ENCODE measurements at regions not wholly inside any gene's neighbourhood (a gene's known extent, or its start where the extent isn't known, plus 50 kb on each side); places are given as distances from the start of the nearest gene placed in this dataset.

DNA sequence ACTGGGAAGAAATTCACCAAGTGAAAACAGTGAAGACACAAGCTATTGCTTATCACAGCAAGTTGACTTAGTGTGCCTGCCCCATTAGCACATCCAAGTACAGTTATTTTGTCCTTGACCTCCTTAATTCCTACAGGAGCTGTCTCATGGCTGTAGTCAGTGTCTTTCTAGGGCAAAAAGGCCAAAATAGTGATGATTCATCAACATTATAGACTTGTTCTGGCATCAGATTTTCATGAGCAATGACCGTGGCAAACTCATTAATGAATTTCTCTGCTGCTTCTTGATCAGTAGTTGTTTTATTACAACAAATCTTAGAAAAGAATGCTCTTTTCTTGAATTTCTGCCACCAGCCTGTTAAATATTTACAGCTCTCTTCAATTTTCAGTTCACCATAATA lies 1169.3 kb upstream of the DDX18 start:
- Mint-ChIP-seq H3K27ac (ENCODE audit: low read depth, unreplicated experiment) (no peak overlapping the region), H3K4me1 (ENCODE audit: insufficient read depth, unreplicated experiment) (no peaks in the 10 kb centered on the region), H3K27me3 (ENCODE audit: insufficient read depth, unreplicated experiment) (no peaks in the 10 kb centered on the region), H3K4me3 (ENCODE audit: unreplicated experiment) (no peak overlapping the region), H3K36me3 (ENCODE audit: insufficient read depth, unreplicated experiment) (no peaks in the 10 kb centered on the region), H3K9me3 (ENCODE audit: unreplicated experiment) (no peaks in the 10 kb centered on the region)
- no peak for DNase-seq (ENCODE audit: unreplicated experiment)
- intact Hi-C loops (cut with micrococcal nuclease), result no loop called here
- no peak for TF ChIP-seq CTCF (IDR thresholded peaks at IDR 0.05; ENCODE audit: unreplicated experiment)
- CTCF ChIA-PET, result no interaction called here
- BruUV-seq (replicated peaks), result no TSS peak
- POLR2A ChIA-PET, result no interaction called here

DNA sequence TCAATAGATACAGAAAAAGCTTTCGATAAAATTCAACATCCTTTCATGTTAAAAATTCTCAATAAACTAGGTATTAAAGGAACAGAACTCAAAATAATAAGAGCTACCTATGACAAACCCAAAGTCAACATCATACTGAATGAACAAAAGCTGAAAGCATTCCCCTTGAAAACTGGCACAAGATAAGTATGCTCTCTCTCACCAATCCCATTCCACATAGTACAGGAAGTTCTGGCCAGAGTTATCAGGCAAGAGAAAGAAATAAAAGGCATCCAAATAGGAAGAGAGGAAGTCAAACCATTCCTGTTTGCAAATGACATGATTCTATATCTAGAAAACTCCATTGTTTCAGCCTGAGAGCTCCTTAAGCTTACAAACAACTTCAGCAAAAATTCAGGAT lies 1145.8 kb upstream of the DDX18 start:
- no peaks in the 10 kb centered on the region for H3K27me3 Mint-ChIP-seq (ENCODE audit: insufficient read depth, unreplicated experiment)
- peak overlapping the region; percentile 31 for H3K27ac Mint-ChIP-seq (ENCODE audit: low read depth, unreplicated experiment)
- intact Hi-C loops (cut with micrococcal nuclease), result no loop called here
- no peaks in the 10 kb centered on the region for H3K9me3 Mint-ChIP-seq (ENCODE audit: unreplicated experiment)
- POLR2A ChIA-PET, result interaction anchor here (0.6 kb wide), 1 partner anchor 29 kb away, joined by 3 read pairs; no protein-coding TSS in a partner anchor
- H3K4me3 Mint-ChIP-seq (ENCODE audit: unreplicated experiment), result no peak overlapping the region
- CTCF ChIA-PET, result no interaction called here
- no peaks in the 10 kb centered on the region for H3K36me3 Mint-ChIP-seq (ENCODE audit: insufficient read depth, unreplicated experiment)
- no peak for TF ChIP-seq CTCF (IDR thresholded peaks at IDR 0.05; ENCODE audit: unreplicated experiment)
- DNase-seq (ENCODE audit: unreplicated experiment), result no peak
- no TSS peak for BruUV-seq (replicated peaks)
- peaks cover 6% of the 10 kb centered on the region for H3K4me1 Mint-ChIP-seq (ENCODE audit: insufficient read depth, unreplicated experiment)

GRCh38 chr2:116669782-116670181 lies 1144.7 kb upstream of the DDX18 start:
- intact Hi-C loops (cut with micrococcal nuclease), result no loop called here
- no peaks in the 10 kb centered on the region for H3K27me3 Mint-ChIP-seq (ENCODE audit: insufficient read depth, unreplicated experiment)
- CTCF ChIA-PET, result interaction anchor here (0.9 kb wide), 1 partner anchor 27 kb away, joined by 4 read pairs; no protein-coding TSS in a partner anchor

DNA sequence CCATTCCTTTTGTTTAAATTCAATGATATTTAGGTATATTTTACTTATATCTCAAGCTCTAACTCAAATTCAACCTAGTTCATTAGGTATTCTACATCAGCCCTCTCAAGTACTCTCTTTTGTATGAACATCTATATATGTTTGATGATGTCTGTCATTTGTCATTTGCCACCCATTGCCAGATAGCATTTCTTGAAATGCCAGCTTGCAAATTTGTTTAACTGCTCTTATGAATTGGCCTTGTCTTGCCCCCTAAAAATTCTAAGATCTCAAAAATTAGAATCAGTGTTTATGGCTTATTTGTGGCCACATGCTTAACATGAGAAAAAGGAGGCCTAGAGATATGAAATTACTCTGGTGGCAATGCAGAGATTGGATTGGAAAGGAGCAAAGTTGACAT lies 1140.3 kb upstream of the DDX18 start:
- intact Hi-C loops (cut with micrococcal nuclease), result no loop called here
- Mint-ChIP-seq H3K27ac (ENCODE audit: low read depth, unreplicated experiment) (no peak overlapping the region), H3K27me3 (ENCODE audit: insufficient read depth, unreplicated experiment) (no peaks in the 10 kb centered on the region), H3K4me1 (ENCODE audit: insufficient read depth, unreplicated experiment) (peaks cover 6% of the 10 kb centered on the region), H3K36me3 (ENCODE audit: insufficient read depth, unreplicated experiment) (no peaks in the 10 kb centered on the region), H3K4me3 (ENCODE audit: unreplicated experiment) (no peak overlapping the region), H3K9me3 (ENCODE audit: unreplicated experiment) (peaks cover 5% of the 10 kb centered on the region)
- DNase-seq (ENCODE audit: unreplicated experiment), result no peak
- no peak for TF ChIP-seq CTCF (IDR thresholded peaks at IDR 0.05; ENCODE audit: unreplicated experiment)
- POLR2A ChIA-PET, result no interaction called here
- no TSS peak for BruUV-seq (replicated peaks)
- CTCF ChIA-PET, result interaction anchor here (0.7 kb wide), 1 partner anchor 124 kb away, joined by 4 read pairs; no protein-coding TSS in a partner anchor

More at GRCh38 chr2:116669782-116670181, 1144.7 kb upstream of the DDX18 start:
- POLR2A ChIA-PET, result no interaction called here
- Mint-ChIP-seq H3K4me3 (ENCODE audit: unreplicated experiment) (no peak overlapping the region), H3K36me3 (ENCODE audit: insufficient read depth, unreplicated experiment) (no peaks in the 10 kb centered on the region), H3K9me3 (ENCODE audit: unreplicated experiment) (no peaks in the 10 kb centered on the region), H3K4me1 (ENCODE audit: insufficient read depth, unreplicated experiment) (peaks cover 6% of the 10 kb centered on the region), H3K27ac (ENCODE audit: low read depth, unreplicated experiment) (no peak overlapping the region)
- peak; percentile 51 for DNase-seq (ENCODE audit: unreplicated experiment)
- no peak for TF ChIP-seq CTCF (IDR thresholded peaks at IDR 0.05; ENCODE audit: unreplicated experiment)
- BruUV-seq (replicated peaks), result no TSS peak
